Testis (tissue), 2 donors: ENCODE measurements at regions not wholly inside any gene's neighbourhood (a gene's known extent, or its start where the extent isn't known, plus 50 kb on each side); places are given as distances from the start of the nearest gene placed in this dataset.

Source experiments
- POLR2A ChIP-seq: fragments of 450-650 bp; IDR thresholded peaks from one replicate; pipeline ENCODE4 v1.6.1; 2017; ENCODE audit warnings: antibody characterized with exemption, mild to moderate bottlenecking, moderate library complexity
- TF ChIP-seq, protein P1 (sequence below), 3 experiments: fragments of 450-650 bp in 2 of 3; fragments of 200-600 bp in 1 of 3; sonication (generic) in 1 of 3; IDR thresholded peaks; one replicate each; pipeline ENCODE4 v1.5.1; 2016 to 2019; ENCODE audit warnings: antibody characterized with exemption in 3 of 3, mild to moderate bottlenecking in 2 of 3, moderate library complexity in 1 of 3

DNA sequence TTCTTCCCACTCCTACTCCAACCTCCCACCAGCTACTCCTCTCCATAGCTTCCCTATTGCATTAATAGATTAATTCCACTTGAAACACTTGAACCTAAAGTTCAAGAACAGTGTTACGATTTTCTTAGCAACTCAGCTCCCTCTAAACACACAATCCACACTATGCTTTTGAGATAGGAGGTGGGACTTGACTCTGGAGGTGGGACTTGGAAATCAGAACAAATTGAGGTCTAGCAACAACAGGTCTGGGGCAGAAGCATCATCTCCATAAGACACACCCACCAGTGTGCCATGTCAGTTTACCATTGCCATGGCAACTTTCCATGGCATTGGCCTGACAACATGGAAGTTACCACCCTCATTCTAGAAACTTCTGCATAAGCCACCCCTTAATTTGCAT is 336.5 kb upstream of the ALCAM start:
- TF ChIP-seq POLR2A, result no peak
- TF ChIP-seq, protein P1, sequence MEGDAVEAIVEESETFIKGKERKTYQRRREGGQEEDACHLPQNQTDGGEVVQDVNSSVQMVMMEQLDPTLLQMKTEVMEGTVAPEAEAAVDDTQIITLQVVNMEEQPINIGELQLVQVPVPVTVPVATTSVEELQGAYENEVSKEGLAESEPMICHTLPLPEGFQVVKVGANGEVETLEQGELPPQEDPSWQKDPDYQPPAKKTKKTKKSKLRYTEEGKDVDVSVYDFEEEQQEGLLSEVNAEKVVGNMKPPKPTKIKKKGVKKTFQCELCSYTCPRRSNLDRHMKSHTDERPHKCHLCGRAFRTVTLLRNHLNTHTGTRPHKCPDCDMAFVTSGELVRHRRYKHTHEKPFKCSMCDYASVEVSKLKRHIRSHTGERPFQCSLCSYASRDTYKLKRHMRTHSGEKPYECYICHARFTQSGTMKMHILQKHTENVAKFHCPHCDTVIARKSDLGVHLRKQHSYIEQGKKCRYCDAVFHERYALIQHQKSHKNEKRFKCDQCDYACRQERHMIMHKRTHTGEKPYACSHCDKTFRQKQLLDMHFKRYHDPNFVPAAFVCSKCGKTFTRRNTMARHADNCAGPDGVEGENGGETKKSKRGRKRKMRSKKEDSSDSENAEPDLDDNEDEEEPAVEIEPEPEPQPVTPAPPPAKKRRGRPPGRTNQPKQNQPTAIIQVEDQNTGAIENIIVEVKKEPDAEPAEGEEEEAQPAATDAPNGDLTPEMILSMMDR (IDR thresholded peaks at IDR 0.05), result no peak
